ENCODE measurements at regions not wholly inside any gene's neighbourhood (a gene's known extent, or its start where the extent isn't known, plus 50 kb on each side); places are given as distances from the start of the nearest gene placed in this dataset.

DNA sequence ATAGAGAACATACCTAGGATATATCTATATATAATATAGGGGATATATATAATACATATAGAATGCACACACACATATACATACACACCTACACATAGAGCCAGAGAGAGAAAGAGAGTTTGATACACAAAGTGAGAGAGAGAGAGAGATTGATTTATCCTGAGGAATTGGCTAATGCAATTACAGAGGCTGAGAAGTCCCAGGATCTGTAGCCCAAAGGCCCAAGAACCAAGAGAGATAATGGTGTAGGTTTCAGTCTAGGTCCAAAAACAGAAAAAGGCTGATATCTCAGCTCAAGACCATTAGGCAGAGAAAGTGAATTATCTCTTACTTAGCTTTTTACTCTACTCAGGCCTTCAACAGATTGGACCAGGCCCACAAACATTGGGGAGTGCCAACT is 715.0 kb upstream of the LCORL start:
- Histone ChIP-seq H3K9ac (ENCODE audit: control insufficient read depth, insufficient read depth, low read length) (no peak overlapping the region), H3K4me3 (no peak overlapping the region), H3K27me3 (replicated peaks in 1 of 2; ENCODE audit: control insufficient read depth in 2 of 2, insufficient read depth in 2 of 2, low read length in 1 of 2) (no peaks in the 10 kb centered on the region), H4K20me1 (ENCODE audit: control insufficient read depth, insufficient read depth) (no peaks in the 10 kb centered on the region), H3K4me1 (ENCODE audit: control insufficient read depth, insufficient read depth, low read length) (no peaks in the 10 kb centered on the region), H3K9me3 (replicated peaks; ENCODE audit: control insufficient read depth, insufficient read depth, low read length) (no peaks in the 10 kb centered on the region), H3K36me3 (ENCODE audit: control insufficient read depth in 2 of 2, insufficient read depth in 2 of 2, low read length in 1 of 2) (no peaks in the 10 kb centered on the region), H3K79me2 (ENCODE audit: control insufficient read depth, insufficient read depth, low read length) (no peaks in the 10 kb centered on the region), H2AFZ (ENCODE audit: control insufficient read depth, low read depth, low read length) (no peak overlapping the region), H3K27ac (ENCODE audit: control insufficient read depth, insufficient read depth) (no peak overlapping the region), H3K4me2 (ENCODE audit: control insufficient read depth, insufficient read depth) (no peak overlapping the region)
- ATAC-seq (no peak), DNase-seq (ENCODE audit: low read depth, low spot score) (no peak), FAIRE-seq (no peak)
- CTCF ChIA-PET: no interaction called here
- RAD21 ChIA-PET (ENCODE audit: unreplicated experiment): no interaction called here
- intact Hi-C loops (cut with micrococcal nuclease; ENCODE audit: unreplicated experiment): no loop called here
- SMC1A ChIA-PET (ENCODE audit: uncharacterized antibody, unreplicated experiment): no interaction called here
- POLR2A ChIA-PET: no interaction called here
- TF ChIP-seq ZSCAN29 (IDR thresholded peaks at IDR 0.05): no peak
- TF ChIP-seq RB1 (IDR thresholded peaks at IDR 0.05; ENCODE audit: borderline replicate concordance): no peak
- TF ChIP-seq, protein P1, sequence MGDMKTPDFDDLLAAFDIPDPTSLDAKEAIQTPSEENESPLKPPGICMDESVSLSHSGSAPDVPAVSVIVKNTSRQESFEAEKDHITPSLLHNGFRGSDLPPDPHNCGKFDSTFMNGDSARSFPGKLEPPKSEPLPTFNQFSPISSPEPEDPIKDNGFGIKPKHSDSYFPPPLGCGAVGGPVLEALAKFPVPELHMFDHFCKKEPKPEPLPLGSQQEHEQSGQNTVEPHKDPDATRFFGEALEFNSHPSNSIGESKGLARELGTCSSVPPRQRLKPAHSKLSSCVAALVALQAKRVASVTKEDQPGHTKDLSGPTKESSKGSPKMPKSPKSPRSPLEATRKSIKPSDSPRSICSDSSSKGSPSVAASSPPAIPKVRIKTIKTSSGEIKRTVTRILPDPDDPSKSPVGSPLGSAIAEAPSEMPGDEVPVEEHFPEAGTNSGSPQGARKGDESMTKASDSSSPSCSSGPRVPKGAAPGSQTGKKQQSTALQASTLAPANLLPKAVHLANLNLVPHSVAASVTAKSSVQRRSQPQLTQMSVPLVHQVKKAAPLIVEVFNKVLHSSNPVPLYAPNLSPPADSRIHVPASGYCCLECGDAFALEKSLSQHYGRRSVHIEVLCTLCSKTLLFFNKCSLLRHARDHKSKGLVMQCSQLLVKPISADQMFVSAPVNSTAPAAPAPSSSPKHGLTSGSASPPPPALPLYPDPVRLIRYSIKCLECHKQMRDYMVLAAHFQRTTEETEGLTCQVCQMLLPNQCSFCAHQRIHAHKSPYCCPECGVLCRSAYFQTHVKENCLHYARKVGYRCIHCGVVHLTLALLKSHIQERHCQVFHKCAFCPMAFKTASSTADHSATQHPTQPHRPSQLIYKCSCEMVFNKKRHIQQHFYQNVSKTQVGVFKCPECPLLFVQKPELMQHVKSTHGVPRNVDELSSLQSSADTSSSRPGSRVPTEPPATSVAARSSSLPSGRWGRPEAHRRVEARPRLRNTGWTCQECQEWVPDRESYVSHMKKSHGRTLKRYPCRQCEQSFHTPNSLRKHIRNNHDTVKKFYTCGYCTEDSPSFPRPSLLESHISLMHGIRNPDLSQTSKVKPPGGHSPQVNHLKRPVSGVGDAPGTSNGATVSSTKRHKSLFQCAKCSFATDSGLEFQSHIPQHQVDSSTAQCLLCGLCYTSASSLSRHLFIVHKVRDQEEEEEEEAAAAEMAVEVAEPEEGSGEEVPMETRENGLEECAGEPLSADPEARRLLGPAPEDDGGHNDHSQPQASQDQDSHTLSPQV (IDR thresholded peaks at IDR 0.05): no peak
- TF ChIP-seq HDGF (IDR thresholded peaks at IDR 0.05): no peak
- TF ChIP-seq, protein P2, sequence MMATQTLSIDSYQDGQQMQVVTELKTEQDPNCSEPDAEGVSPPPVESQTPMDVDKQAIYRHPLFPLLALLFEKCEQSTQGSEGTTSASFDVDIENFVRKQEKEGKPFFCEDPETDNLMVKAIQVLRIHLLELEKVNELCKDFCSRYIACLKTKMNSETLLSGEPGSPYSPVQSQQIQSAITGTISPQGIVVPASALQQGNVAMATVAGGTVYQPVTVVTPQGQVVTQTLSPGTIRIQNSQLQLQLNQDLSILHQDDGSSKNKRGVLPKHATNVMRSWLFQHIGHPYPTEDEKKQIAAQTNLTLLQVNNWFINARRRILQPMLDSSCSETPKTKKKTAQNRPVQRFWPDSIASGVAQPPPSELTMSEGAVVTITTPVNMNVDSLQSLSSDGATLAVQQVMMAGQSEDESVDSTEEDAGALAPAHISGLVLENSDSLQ (IDR thresholded peaks at IDR 0.05): no peak
- no peak for TF ChIP-seq SMARCA5 (IDR thresholded peaks at IDR 0.05)
- BruUV-seq (replicated peaks): no TSS peak
- in situ Hi-C loops (cut with MboI): no loop called here

All from GM12878 (cell line).